ENCODE measurements at regions not wholly inside any gene's neighbourhood (a gene's known extent, or its start where the extent isn't known, plus 50 kb on each side); places are given as distances from the start of the nearest gene placed in this dataset.

GRCh38 chr10:2460812-2461211 lies 606.5 kb upstream of the PFKP start:
- no peak for DNase-seq

- DNase-seq: no peak
Measured at GRCh38 chr10:2459713-2460112, 607.6 kb upstream of the PFKP start.

- no peak for DNase-seq
Measured at GRCh38 chr10:2456834-2457233, 610.5 kb upstream of the PFKP start.

GRCh38 chr10:2445370-2445769 lies 622.0 kb upstream of the PFKP start:
- DNase-seq: no peak

GRCh38 chr10:2439983-2440382 lies 627.4 kb upstream of the PFKP start:
- no peak for DNase-seq

GRCh38 chr10:2439000-2439399 lies 628.3 kb upstream of the PFKP start:
- no peak for DNase-seq

- DNase-seq: no peak
Measured at GRCh38 chr10:2438248-2438939, 629.0 kb upstream of the PFKP start.

GRCh38 chr10:2436933-2437332 lies 630.4 kb upstream of the PFKP start:
- DNase-seq: no peak

- no peak for DNase-seq
Measured at GRCh38 chr10:2431961-2432360, 635.4 kb upstream of the PFKP start.

GRCh38 chr10:2427412-2427811 lies 639.9 kb upstream of the PFKP start:
- DNase-seq: no peak

GRCh38 chr10:2425320-2425719 lies 642.0 kb upstream of the PFKP start:
- DNase-seq: no peak

- no peak for DNase-seq
Measured at GRCh38 chr10:2414562-2414961, 652.8 kb upstream of the PFKP start.

GRCh38 chr10:2414039-2414438 lies 653.3 kb upstream of the PFKP start:
- no peak for DNase-seq

- no peak for DNase-seq
Measured at GRCh38 chr10:2410049-2410448, 657.3 kb upstream of the PFKP start.

- no peak for DNase-seq
Measured at GRCh38 chr10:2401459-2401858, 664.1 kb upstream of the ADARB2 start.

GRCh38 chr10:2399482-2399881 lies 662.2 kb upstream of the ADARB2 start:
- DNase-seq: no peak

- DNase-seq: no peak
Measured at GRCh38 chr10:2392145-2392812, 655.0 kb upstream of the ADARB2 start.

GRCh38 chr10:2387672-2388071 lies 650.3 kb upstream of the ADARB2 start:
- DNase-seq: no peak

GRCh38 chr10:2387261-2387660 lies 649.9 kb upstream of the ADARB2 start:
- DNase-seq: no peak

- DNase-seq: no peak
Measured at GRCh38 chr10:2380218-2380617, 642.9 kb upstream of the ADARB2 start.

- DNase-seq: no peak
Measured at GRCh38 chr10:2367083-2367482, 629.8 kb upstream of the ADARB2 start.

- DNase-seq: no peak
Measured at GRCh38 chr10:2366264-2366931, 629.1 kb upstream of the ADARB2 start.

GRCh38 chr10:2362331-2362730 lies 625.0 kb upstream of the ADARB2 start:
- DNase-seq: no peak
